ENCODE measurements at regions not wholly inside any gene's neighbourhood (a gene's known extent, or its start where the extent isn't known, plus 50 kb on each side); places are given as distances from the start of the nearest gene placed in this dataset.
"Not testable (repeated sequence)": the region's sequence is repeated elsewhere in the genome, so short reads cannot be mapped to it uniquely, and the experiment has no call there.

GRCh38 chr12:46585854-46586621 lies 213.5 kb upstream of the SLC38A2 start:
- no peak for TF ChIP-seq SP1 (IDR thresholded peaks at IDR 0.05)
- no peak for TF ChIP-seq SUZ12 (IDR thresholded peaks at IDR 0.05)
- TF ChIP-seq L3MBTL2 (conservative IDR thresholded peaks at IDR 0.05), result no peak
- no peak for TF ChIP-seq LEF1 (IDR thresholded peaks at IDR 0.05; ENCODE audit: borderline replicate concordance)
- TF ChIP-seq, protein P1, sequence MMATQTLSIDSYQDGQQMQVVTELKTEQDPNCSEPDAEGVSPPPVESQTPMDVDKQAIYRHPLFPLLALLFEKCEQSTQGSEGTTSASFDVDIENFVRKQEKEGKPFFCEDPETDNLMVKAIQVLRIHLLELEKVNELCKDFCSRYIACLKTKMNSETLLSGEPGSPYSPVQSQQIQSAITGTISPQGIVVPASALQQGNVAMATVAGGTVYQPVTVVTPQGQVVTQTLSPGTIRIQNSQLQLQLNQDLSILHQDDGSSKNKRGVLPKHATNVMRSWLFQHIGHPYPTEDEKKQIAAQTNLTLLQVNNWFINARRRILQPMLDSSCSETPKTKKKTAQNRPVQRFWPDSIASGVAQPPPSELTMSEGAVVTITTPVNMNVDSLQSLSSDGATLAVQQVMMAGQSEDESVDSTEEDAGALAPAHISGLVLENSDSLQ (IDR thresholded peaks at IDR 0.05), result no peak
- no peak for TF ChIP-seq FOXA1 (IDR thresholded peaks at IDR 0.05)
- no peak for TF ChIP-seq ELF4 (IDR thresholded peaks at IDR 0.05)
- no peak for TF ChIP-seq CTBP1 (IDR thresholded peaks at IDR 0.05; ENCODE audit: borderline replicate concordance)
- TF ChIP-seq ZNF384 (IDR thresholded peaks at IDR 0.05), result no peak
- no peak for TF ChIP-seq ARNT (IDR thresholded peaks at IDR 0.05)
- no peak for TF ChIP-seq FOXK2 (IDR thresholded peaks at IDR 0.05)
- TF ChIP-seq NFRKB (IDR thresholded peaks at IDR 0.05), result no peak
- TF ChIP-seq BHLHE40 (IDR thresholded peaks at IDR 0.05; ENCODE audit: borderline replicate concordance), result no peak
- no peak for TF ChIP-seq HDGF (IDR thresholded peaks at IDR 0.05; ENCODE audit: borderline replicate concordance)
- TF ChIP-seq FOXM1 (IDR thresholded peaks at IDR 0.05; ENCODE audit: borderline replicate concordance), result no peak
- TF ChIP-seq TARDBP (IDR thresholded peaks at IDR 0.05), result no peak
- ChIA-PET CTCF (interaction anchor here (0.9 kb wide), 1 partner anchor 73 kb away, joined by 3 read pairs; no protein-coding TSS in a partner anchor), POLR2A (no interaction called here)
- DNase-seq (ENCODE audit: extremely low spot score), result no peak

DNA sequence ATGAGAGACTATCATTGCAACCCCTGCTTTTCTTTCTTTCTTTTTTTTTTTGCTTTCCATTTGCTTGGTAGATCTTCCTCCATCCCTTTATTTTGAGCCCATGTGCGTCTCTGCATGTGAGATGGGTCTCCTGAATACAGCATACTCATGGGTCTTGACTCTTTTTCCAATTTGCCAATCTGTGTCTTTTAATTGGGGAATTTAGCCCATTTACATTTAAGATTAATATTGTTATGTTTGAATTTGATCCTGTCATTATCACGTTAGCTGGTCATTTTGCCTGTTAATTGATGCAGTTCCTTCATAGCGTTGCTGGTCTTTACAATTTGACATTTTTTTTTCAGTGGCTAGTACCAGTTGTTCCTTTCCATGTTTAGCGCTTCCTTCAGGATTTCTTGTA lies 211.5 kb upstream of the SLC38A2 start:
- DNase-seq (ENCODE audit: extremely low spot score); POLR2A ChIA-PET; CTCF ChIA-PET: not testable (repeated sequence)

- POLR2A ChIA-PET, result not testable (repeated sequence)
These were observed 209.4 kb upstream of the SLC38A2 start for GRCh38 chr12:46581990-46582389.

GRCh38 chr12:46580445-46580844 lies 207.9 kb upstream of the SLC38A2 start:
- ChIA-PET POLR2A (no interaction called here), CTCF (no interaction called here)
- DNase-seq (ENCODE audit: extremely low spot score), result no peak
- TF ChIP-seq L3MBTL2 (conservative IDR thresholded peaks at IDR 0.05) (no peak), LEF1 (IDR thresholded peaks at IDR 0.05; ENCODE audit: borderline replicate concordance) (no peak), ELF4 (IDR thresholded peaks at IDR 0.05) (no peak)

More at GRCh38 chr12:46581990-46582389, 209.4 kb upstream of the SLC38A2 start:
- DNase-seq (ENCODE audit: extremely low spot score); CTCF ChIA-PET: not testable (repeated sequence)

GRCh38 chr12:46579474-46579873 lies 206.9 kb upstream of the SLC38A2 start:
- DNase-seq (ENCODE audit: extremely low spot score), result no peak
- ChIA-PET CTCF (no interaction called here), POLR2A (no interaction called here)
- no peak for TF ChIP-seq ZNF384 (IDR thresholded peaks at IDR 0.05)
- no peak for TF ChIP-seq NFRKB (IDR thresholded peaks at IDR 0.05)
- TF ChIP-seq ARNT (IDR thresholded peaks at IDR 0.05), result no peak
- TF ChIP-seq BHLHE40 (IDR thresholded peaks at IDR 0.05; ENCODE audit: borderline replicate concordance), result no peak
- TF ChIP-seq HDGF (IDR thresholded peaks at IDR 0.05; ENCODE audit: borderline replicate concordance), result no peak
- TF ChIP-seq L3MBTL2 (conservative IDR thresholded peaks at IDR 0.05), result no peak

DNA sequence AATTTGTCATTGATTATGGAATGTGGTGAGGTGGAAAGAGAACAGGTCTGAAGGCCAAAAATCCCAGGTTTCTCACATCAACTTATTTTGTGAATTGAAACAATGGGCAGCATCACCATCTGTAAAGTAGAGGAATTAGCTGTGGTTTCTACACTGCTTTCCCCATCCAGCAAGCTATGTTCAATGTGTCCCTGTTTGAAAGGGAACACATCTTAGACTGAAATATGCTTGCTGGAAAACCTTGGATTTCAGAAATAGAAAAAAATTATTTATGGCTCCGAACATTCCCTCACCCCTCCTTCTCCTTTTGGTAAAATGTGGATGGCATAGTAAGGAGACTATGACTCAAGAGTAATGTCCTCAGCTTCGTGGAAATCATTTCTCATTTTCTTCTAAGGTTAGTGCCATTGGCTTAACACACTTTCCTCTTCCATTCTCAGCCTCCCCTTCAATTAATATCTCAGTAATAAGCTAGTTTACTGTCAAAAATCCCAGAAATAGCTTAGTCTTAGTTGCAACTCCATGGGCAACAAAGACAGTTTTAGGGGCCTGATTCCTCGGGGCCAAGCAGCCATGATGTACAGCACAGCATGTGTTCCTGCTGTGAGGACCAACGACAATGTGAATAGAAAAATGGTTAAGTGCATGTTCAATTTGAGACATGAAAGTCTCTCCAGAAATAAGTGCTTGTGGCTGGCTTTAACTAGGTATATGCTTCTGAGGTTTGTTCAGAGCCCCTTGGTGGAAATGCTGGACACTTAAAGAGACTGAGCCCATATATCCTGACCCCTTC lies 205.8 kb upstream of the SLC38A2 start:
- ChIA-PET CTCF (no interaction called here), POLR2A (no interaction called here)
- DNase-seq (ENCODE audit: extremely low spot score), result no peak
- TF ChIP-seq LEF1 (IDR thresholded peaks at IDR 0.05; ENCODE audit: borderline replicate concordance) (no peak), ELF4 (IDR thresholded peaks at IDR 0.05) (no peak), TARDBP (IDR thresholded peaks at IDR 0.05) (no peak), FOXM1 (IDR thresholded peaks at IDR 0.05; ENCODE audit: borderline replicate concordance) (no peak), ZNF384 (IDR thresholded peaks at IDR 0.05) (no peak), CTBP1 (IDR thresholded peaks at IDR 0.05; ENCODE audit: borderline replicate concordance) (no peak), FOXK2 (IDR thresholded peaks at IDR 0.05) (no peak), ARNT (IDR thresholded peaks at IDR 0.05) (no peak), L3MBTL2 (conservative IDR thresholded peaks at IDR 0.05) (no peak), SUZ12 (IDR thresholded peaks at IDR 0.05) (no peak), HDGF (IDR thresholded peaks at IDR 0.05; ENCODE audit: borderline replicate concordance) (no peak)

- ChIA-PET POLR2A (no interaction called here), CTCF (no interaction called here)
- no peak for DNase-seq (ENCODE audit: extremely low spot score)
- TF ChIP-seq HDGF (IDR thresholded peaks at IDR 0.05; ENCODE audit: borderline replicate concordance) (no peak), ELF4 (IDR thresholded peaks at IDR 0.05) (no peak), LEF1 (IDR thresholded peaks at IDR 0.05; ENCODE audit: borderline replicate concordance) (no peak), SUZ12 (IDR thresholded peaks at IDR 0.05) (no peak), ZNF384 (IDR thresholded peaks at IDR 0.05) (no peak), ARNT (IDR thresholded peaks at IDR 0.05) (no peak), L3MBTL2 (conservative IDR thresholded peaks at IDR 0.05) (no peak), TARDBP (IDR thresholded peaks at IDR 0.05) (no peak), BHLHE40 (IDR thresholded peaks at IDR 0.05; ENCODE audit: borderline replicate concordance) (no peak), FOXA1 (IDR thresholded peaks at IDR 0.05) (no peak), SP1 (IDR thresholded peaks at IDR 0.05) (no peak), FOXK2 (IDR thresholded peaks at IDR 0.05) (no peak), CTBP1 (IDR thresholded peaks at IDR 0.05; ENCODE audit: borderline replicate concordance) (no peak), FOXM1 (IDR thresholded peaks at IDR 0.05; ENCODE audit: borderline replicate concordance) (no peak), NFRKB (IDR thresholded peaks at IDR 0.05) (no peak)
- TF ChIP-seq, protein P1 (IDR thresholded peaks at IDR 0.05), result no peak
These were observed 204.6 kb upstream of the SLC38A2 start for GRCh38 chr12:46577063-46577776.

Measured in HEK293T (cell line).